Lower lobe of right lung (tissue), 2 donors: ENCODE measurements at regions not wholly inside any gene's neighbourhood (a gene's known extent, or its start where the extent isn't known, plus 50 kb on each side); places are given as distances from the start of the nearest gene placed in this dataset.

Source experiments
- ATAC-seq, 2 donors: fragments of 200-7000 bp; cut with Tn5 transposase; one replicate each; pipeline ENCODE4 v1.9.1; 2020 to 2022; ENCODE audit warnings: mild to moderate bottlenecking in 2 of 2, moderate library complexity in 2 of 2
- DNase-seq: peaks from one replicate; pipeline ENCODE4 v3.0.0-alpha.2; 2020
- H3K27ac ChIP-seq: fragments of 200-600 bp; one replicate; pipeline ENCODE4 v1.8.0; 2022
- H3K27me3 ChIP-seq: fragments of 200-600 bp; one replicate; pipeline ENCODE4 v1.8.0; 2022; ENCODE audit warnings: low read depth
- H3K36me3 ChIP-seq: fragments of 200-600 bp; one replicate; pipeline ENCODE4 v1.8.0; 2022; ENCODE audit warnings: mild to moderate bottlenecking
- H3K4me1 ChIP-seq: fragments of 200-600 bp; one replicate; pipeline ENCODE4 v1.8.0; 2022
- H3K4me3 ChIP-seq: fragments of 200-600 bp; one replicate; pipeline ENCODE4 v1.8.0; 2022; ENCODE audit warnings: mild to moderate bottlenecking
- H3K9me3 ChIP-seq: fragments of 200-600 bp; one replicate; pipeline ENCODE4 v1.8.0; 2022
- CTCF ChIP-seq: fragments of 200-600 bp; IDR thresholded peaks from one replicate; pipeline ENCODE4 v1.8.0; 2022; ENCODE audit warnings: antibody characterized with exemption, mild to moderate bottlenecking
- intact Hi-C: fragments of 100-400 bp; cut with DNase I; formaldehyde crosslinking; loops from one replicate; pipeline ENCODE4 v1.11.0; 2022
- donor health status: DM: no; HTN: yes; CAD: no; lungs with severe emphysema.

- H3K36me3 ChIP-seq, result no peaks in the 10 kb centered on the region
- no peak overlapping the region for H3K4me3 ChIP-seq
- ATAC-seq, result no peak
- no peak overlapping the region for H3K27ac ChIP-seq
- no peaks in the 10 kb centered on the region for H3K4me1 ChIP-seq
- H3K9me3 ChIP-seq, result no peaks in the 10 kb centered on the region
- intact Hi-C loops, result no loop called here
- TF ChIP-seq CTCF, result no peak
- no peaks in the 10 kb centered on the region for H3K27me3 ChIP-seq
- no peak for DNase-seq
Observed at GRCh38 chr3:104885214-104885814, 481.4 kb upstream of the ALCAM start.

GRCh38 chr3:104886220-104886995 is 480.3 kb upstream of the ALCAM start:
- Histone ChIP-seq H3K4me1 (no peaks in the 10 kb centered on the region), H3K9me3 (no peaks in the 10 kb centered on the region), H3K27me3 (no peaks in the 10 kb centered on the region), H3K4me3 (no peak overlapping the region), H3K36me3 (no peaks in the 10 kb centered on the region), H3K27ac (no peak overlapping the region)
- no peak for DNase-seq
- TF ChIP-seq CTCF, result no peak
- intact Hi-C loops, result no loop called here
- peak; percentile 39 to 55 for ATAC-seq

GRCh38 chr3:104887069-104887468 is 479.6 kb upstream of the ALCAM start:
- DNase-seq (no peak), ATAC-seq (no peak)
- Histone ChIP-seq H3K27ac (no peak overlapping the region), H3K9me3 (no peaks in the 10 kb centered on the region), H3K36me3 (no peaks in the 10 kb centered on the region), H3K4me1 (no peaks in the 10 kb centered on the region), H3K27me3 (no peaks in the 10 kb centered on the region), H3K4me3 (no peak overlapping the region)
- intact Hi-C loops, result no loop called here
- no peak for TF ChIP-seq CTCF

GRCh38 chr3:104887619-104888018 is 479.1 kb upstream of the ALCAM start:
- DNase-seq, result no peak
- Histone ChIP-seq H3K9me3 (no peaks in the 10 kb centered on the region), H3K36me3 (no peaks in the 10 kb centered on the region), H3K27ac (no peak overlapping the region), H3K4me1 (no peaks in the 10 kb centered on the region), H3K27me3 (no peaks in the 10 kb centered on the region), H3K4me3 (no peak overlapping the region)
- TF ChIP-seq CTCF, result no peak
- ATAC-seq, result no peak
- intact Hi-C loops, result no loop called here

GRCh38 chr3:104892044-104892443 is 474.7 kb upstream of the ALCAM start:
- no peak overlapping the region for H3K27ac ChIP-seq
- H3K36me3 ChIP-seq, result no peaks in the 10 kb centered on the region
- H3K4me3 ChIP-seq, result no peak overlapping the region
- H3K27me3 ChIP-seq, result no peaks in the 10 kb centered on the region
- ATAC-seq, result no peak
- H3K4me1 ChIP-seq, result no peaks in the 10 kb centered on the region
- no peaks in the 10 kb centered on the region for H3K9me3 ChIP-seq
- no peak for DNase-seq
- intact Hi-C loops, result no loop called here
- no peak for TF ChIP-seq CTCF
